ENCODE measurements at regions not wholly inside any gene's neighbourhood (a gene's known extent, or its start where the extent isn't known, plus 50 kb on each side); places are given as distances from the start of the nearest gene placed in this dataset.

- Histone ChIP-seq H3K4me3 (ENCODE audit: low read length) (no peak overlapping the region), H3F3A (ENCODE audit: insufficient read depth, low read length) (no peaks in the 10 kb centered on the region), H3K4me1 (ENCODE audit: low read length) (no peaks in the 10 kb centered on the region), H3K9ac (ENCODE audit: low read length) (no peak overlapping the region), H3K27ac (ENCODE audit: low read length) (no peak overlapping the region), H3K27me3 (replicated peaks; ENCODE audit: insufficient read depth, low read length) (no peaks in the 10 kb centered on the region), H3K79me2 (ENCODE audit: low read length) (no peaks in the 10 kb centered on the region), H3K9me3 (replicated peaks; ENCODE audit: insufficient read depth, low read length) (no peaks in the 10 kb centered on the region), H3K4me2 (ENCODE audit: low read depth, low read length) (no peak overlapping the region), H3K36me3 (replicated peaks; ENCODE audit: insufficient read depth, low read length) (no peaks in the 10 kb centered on the region), H4K20me1 (ENCODE audit: insufficient read depth, low read length) (no peaks in the 10 kb centered on the region), H3K9me2 (replicated peaks; ENCODE audit: insufficient read depth, low read length) (no peaks in the 10 kb centered on the region), H2AFZ (ENCODE audit: low read length) (no peak overlapping the region)
- no peak for DNase-seq
- peak; percentile 42 for TF ChIP-seq CTCF (IDR thresholded peaks at IDR 0.05; ENCODE audit: low read length)
- TF ChIP-seq EZH2 (optimal IDR thresholded peaks at IDR 0.05; ENCODE audit: low read depth, low read length) = no peak
- no peak for TF ChIP-seq EZH2phosphoT487 (IDR thresholded peaks at IDR 0.05; ENCODE audit: low read length)
Observed at GRCh38 chr7:115340828-115341227, 418.9 kb downstream of the MDFIC start.

GRCh38 chr7:115338016-115338415 lies 416.1 kb downstream of the MDFIC start:
- no peak overlapping the region for H2AFZ ChIP-seq (ENCODE audit: low read length)
- H3K9me3 ChIP-seq (replicated peaks; ENCODE audit: insufficient read depth, low read length) = no peaks in the 10 kb centered on the region
- no peak overlapping the region for H3K4me2 ChIP-seq (ENCODE audit: low read depth, low read length)
- H3K27ac ChIP-seq (ENCODE audit: low read length) = no peak overlapping the region
- H3K27me3 ChIP-seq (replicated peaks; ENCODE audit: insufficient read depth, low read length) = no peaks in the 10 kb centered on the region
- TF ChIP-seq EZH2 (optimal IDR thresholded peaks at IDR 0.05; ENCODE audit: low read depth, low read length) (no peak), EZH2phosphoT487 (IDR thresholded peaks at IDR 0.05; ENCODE audit: low read length) (no peak), CTCF (IDR thresholded peaks at IDR 0.05; ENCODE audit: low read length) (no peak)
- DNase-seq = no peak
- no peaks in the 10 kb centered on the region for H3F3A ChIP-seq (ENCODE audit: insufficient read depth, low read length)
- no peaks in the 10 kb centered on the region for H3K79me2 ChIP-seq (ENCODE audit: low read length)
- H3K4me3 ChIP-seq (ENCODE audit: low read length) = no peak overlapping the region
- H3K9me2 ChIP-seq (replicated peaks; ENCODE audit: insufficient read depth, low read length) = no peaks in the 10 kb centered on the region
- H4K20me1 ChIP-seq (ENCODE audit: insufficient read depth, low read length) = no peaks in the 10 kb centered on the region
- no peaks in the 10 kb centered on the region for H3K36me3 ChIP-seq (replicated peaks; ENCODE audit: insufficient read depth, low read length)
- no peak overlapping the region for H3K9ac ChIP-seq (ENCODE audit: low read length)
- no peaks in the 10 kb centered on the region for H3K4me1 ChIP-seq (ENCODE audit: low read length)

- H3K27ac ChIP-seq (ENCODE audit: low read length) = no peak overlapping the region
- no peak overlapping the region for H3K9ac ChIP-seq (ENCODE audit: low read length)
- no peaks in the 10 kb centered on the region for H3K4me1 ChIP-seq (ENCODE audit: low read length)
- TF ChIP-seq EZH2 (optimal IDR thresholded peaks at IDR 0.05; ENCODE audit: low read depth, low read length) (no peak), EZH2phosphoT487 (IDR thresholded peaks at IDR 0.05; ENCODE audit: low read length) (no peak), CTCF (IDR thresholded peaks at IDR 0.05; ENCODE audit: low read length) (no peak)
- no peaks in the 10 kb centered on the region for H3K36me3 ChIP-seq (replicated peaks; ENCODE audit: insufficient read depth, low read length)
- no peaks in the 10 kb centered on the region for H3K79me2 ChIP-seq (ENCODE audit: low read length)
- H3K9me3 ChIP-seq (replicated peaks; ENCODE audit: insufficient read depth, low read length) = no peaks in the 10 kb centered on the region
- no peaks in the 10 kb centered on the region for H3F3A ChIP-seq (ENCODE audit: insufficient read depth, low read length)
- no peaks in the 10 kb centered on the region for H3K27me3 ChIP-seq (replicated peaks; ENCODE audit: insufficient read depth, low read length)
- H3K9me2 ChIP-seq (replicated peaks; ENCODE audit: insufficient read depth, low read length) = no peaks in the 10 kb centered on the region
- no peak overlapping the region for H2AFZ ChIP-seq (ENCODE audit: low read length)
- no peak overlapping the region for H3K4me2 ChIP-seq (ENCODE audit: low read depth, low read length)
- no peak overlapping the region for H3K4me3 ChIP-seq (ENCODE audit: low read length)
- DNase-seq = no peak
- H4K20me1 ChIP-seq (ENCODE audit: insufficient read depth, low read length) = no peaks in the 10 kb centered on the region
Observed at GRCh38 chr7:115332691-115333090, 410.8 kb downstream of the MDFIC start.
